Left lung (tissue), 4 donors: ENCODE measurements at regions not wholly inside any gene's neighbourhood (a gene's known extent, or its start where the extent isn't known, plus 50 kb on each side); places are given as distances from the start of the nearest gene placed in this dataset.
A peak's percentile ranks its signal among the peaks of the same experiment; 100 is the strongest.

ENCODE experiments used
- ATAC-seq: fragments of 200-7000 bp; cut with Tn5 transposase; one replicate; pipeline ENCODE4 v1.9.1; 2020; ENCODE audit warnings: moderate library complexity
- DNase-seq, 4 donors: peaks; one replicate each; pipeline ENCODE4 v3.0.0-alpha.2; 2013 to 2020
- H3K27ac ChIP-seq, 2 donors: fragments of 200-600 bp; sonication (generic) in 1 of 2; one replicate each; pipeline versions ENCODE4 v1.5.0 to v1.8.0; 2020 to 2021
- H3K27me3 ChIP-seq, 2 donors: fragments of 200-600 bp; sonication (generic) in 1 of 2; one replicate each; pipeline versions ENCODE4 v1.5.0 to v1.8.0; 2020 to 2021
- H3K36me3 ChIP-seq, 2 donors: fragments of 200-600 bp; sonication (generic) in 1 of 2; one replicate each; pipeline versions ENCODE4 v1.5.0 to v1.8.0; 2020 to 2021
- H3K4me1 ChIP-seq, 2 donors: fragments of 200-600 bp; one replicate each; pipeline ENCODE4 v1.8.0; 2021
- H3K4me3 ChIP-seq, 2 donors: fragments of 200-600 bp; sonication (generic) in 1 of 2; one replicate each; pipeline versions ENCODE4 v1.5.0 to v1.8.0; 2020 to 2021; ENCODE audit warnings: mild to moderate bottlenecking in 1 of 2
- H3K9me3 ChIP-seq, 2 donors: fragments of 200-600 bp; sonication (generic) in 1 of 2; one replicate each; pipeline versions ENCODE4 v1.5.0 to v1.8.0; 2020 to 2021
- CTCF ChIP-seq, 2 donors: fragments of 200-600 bp; sonication (generic) in 1 of 2; IDR thresholded peaks; one replicate each; pipeline versions ENCODE4 v1.5.0 to v1.8.0; 2021; ENCODE audit warnings: antibody characterized with exemption in 2 of 2
- intact Hi-C, 2 donors: fragments of 100-400 bp; cut with DNase I; formaldehyde crosslinking; loops; one replicate each; pipeline versions ENCODE4 v1.11.2 to v1.14.2; 2022
- donor health status: DM: no; HTN: yes; CAD: no.
- donor health status: DM: no; HTN: no; CAD: no.

- Histone ChIP-seq H3K9me3 (no peaks in the 10 kb centered on the region), H3K4me1 (no peaks in the 10 kb centered on the region), H3K27me3 (no peaks in the 10 kb centered on the region), H3K36me3 (no peaks in the 10 kb centered on the region), H3K27ac (no peak overlapping the region), H3K4me3 (no peak overlapping the region)
- ATAC-seq (no peak), DNase-seq (peak in 1 of 4 donors; percentile 31)
- no peak for TF ChIP-seq CTCF (IDR thresholded peaks at IDR 0.05)
- intact Hi-C loops = no loop called here
Observed at GRCh38 chr4:96056346-96056934, 216.5 kb downstream of the PDHA2 start.

- Histone ChIP-seq H3K36me3 (no peaks in the 10 kb centered on the region), H3K4me1 (no peaks in the 10 kb centered on the region), H3K9me3 (no peaks in the 10 kb centered on the region), H3K27me3 (no peaks in the 10 kb centered on the region), H3K27ac (no peak overlapping the region), H3K4me3 (no peak overlapping the region)
- DNase-seq (no peak), ATAC-seq (no peak)
- intact Hi-C loops = no loop called here
- TF ChIP-seq CTCF (IDR thresholded peaks at IDR 0.05) = no peak
Observed at GRCh38 chr4:96063639-96064038, 223.7 kb downstream of the PDHA2 start.

GRCh38 chr4:96073461-96073860 is 233.6 kb downstream of the PDHA2 start:
- intact Hi-C loops = no loop called here
- no peaks in the 10 kb centered on the region for H3K36me3 ChIP-seq
- no peak overlapping the region for H3K4me3 ChIP-seq
- no peak for TF ChIP-seq CTCF (IDR thresholded peaks at IDR 0.05)
- ATAC-seq (no peak), DNase-seq (no peak)
- no peaks in the 10 kb centered on the region for H3K4me1 ChIP-seq
- H3K27me3 ChIP-seq = no peaks in the 10 kb centered on the region
- no peak overlapping the region for H3K27ac ChIP-seq
- peaks cover 0 to 5% of the 10 kb centered on the region in 2 donors for H3K9me3 ChIP-seq

GRCh38 chr4:96092151-96092705 is 252.3 kb downstream of the PDHA2 start:
- TF ChIP-seq CTCF (IDR thresholded peaks at IDR 0.05) = no peak
- no peaks in the 10 kb centered on the region for H3K36me3 ChIP-seq
- DNase-seq (no peak), ATAC-seq (no peak)
- no peaks in the 10 kb centered on the region for H3K27me3 ChIP-seq
- no peak overlapping the region for H3K4me3 ChIP-seq
- peaks cover 0 to 2% of the 10 kb centered on the region in 2 donors for H3K9me3 ChIP-seq
- H3K27ac ChIP-seq = no peak overlapping the region
- H3K4me1 ChIP-seq = no peaks in the 10 kb centered on the region
- intact Hi-C loops = no loop called here

GRCh38 chr4:96093057-96093456 is 253.2 kb downstream of the PDHA2 start:
- no peak overlapping the region for H3K4me3 ChIP-seq
- no peak for ATAC-seq
- DNase-seq = no peak

More at GRCh38 chr4:96093057-96093456, 253.2 kb downstream of the PDHA2 start:
- intact Hi-C loops = no loop called here
- Histone ChIP-seq H3K9me3 (peaks cover 0 to 2% of the 10 kb centered on the region in 2 donors), H3K4me1 (no peaks in the 10 kb centered on the region), H3K27me3 (no peaks in the 10 kb centered on the region), H3K27ac (no peak overlapping the region), H3K36me3 (no peaks in the 10 kb centered on the region)
- TF ChIP-seq CTCF (IDR thresholded peaks at IDR 0.05) = no peak
